Activated CD8-positive, alpha-beta T cell treated with anti-CD3 and anti-CD28 coated beads, Interleukin-2, amount 10 ng/mL, durations not matched to agents 7 days and 5 days (primary cell): ENCODE measurements at regions not wholly inside any gene's neighbourhood (a gene's known extent, or its start where the extent isn't known, plus 50 kb on each side); places are given as distances from the start of the nearest gene placed in this dataset.
"Not testable (repeated sequence)": the region's sequence is repeated elsewhere in the genome, so short reads cannot be mapped to it uniquely, and the experiment has no call there.

ENCODE experiments used
- ATAC-seq: fragments of 150-1000 bp; cut with Tn5 transposase; one replicate; pipeline ENCODE4 v1.10.0; 2021; ENCODE audit warnings: moderate library complexity
- CTCF ChIA-PET: fragments of 350-600 bp; sonication (Branson Sonifier 250); formaldehyde crosslinking; loops from one replicate; lab custom pipeline; 2021; ENCODE audit warnings: antibody characterized with exemption; lab: Charles Lee
- POLR2A ChIA-PET: fragments of 350-600 bp; sonication (Branson Sonifier 250); formaldehyde crosslinking; loops from one replicate; lab custom pipeline; 2021; ENCODE audit warnings: antibody characterized with exemption; lab: Charles Lee
- DNase-seq: peaks from one replicate; pipeline ENCODE4 v3.0.0-alpha.2; 2020
- H3K27ac Mint-ChIP-seq: one replicate; pipeline ENCODE4 v1.8.0; 2021; ENCODE audit warnings: mild to moderate bottlenecking, mixed read lengths
- H3K27me3 Mint-ChIP-seq: one replicate; pipeline ENCODE4 v1.8.0; 2021; ENCODE audit warnings: low read depth, mixed read lengths
- H3K36me3 Mint-ChIP-seq: one replicate; pipeline ENCODE4 v1.8.0; 2021; ENCODE audit warnings: low read depth, mixed read lengths
- H3K4me1 Mint-ChIP-seq: one replicate; pipeline ENCODE4 v1.8.0; 2021; ENCODE audit warnings: low read depth, mixed read lengths
- H3K4me3 Mint-ChIP-seq: one replicate; pipeline ENCODE4 v1.8.0; 2021; ENCODE audit warnings: mild to moderate bottlenecking, mixed read lengths
- H3K9me3 Mint-ChIP-seq: one replicate; pipeline ENCODE4 v1.8.0; 2022; ENCODE audit warnings: mixed read lengths; ENCODE audit not compliant: insufficient read depth

DNA sequence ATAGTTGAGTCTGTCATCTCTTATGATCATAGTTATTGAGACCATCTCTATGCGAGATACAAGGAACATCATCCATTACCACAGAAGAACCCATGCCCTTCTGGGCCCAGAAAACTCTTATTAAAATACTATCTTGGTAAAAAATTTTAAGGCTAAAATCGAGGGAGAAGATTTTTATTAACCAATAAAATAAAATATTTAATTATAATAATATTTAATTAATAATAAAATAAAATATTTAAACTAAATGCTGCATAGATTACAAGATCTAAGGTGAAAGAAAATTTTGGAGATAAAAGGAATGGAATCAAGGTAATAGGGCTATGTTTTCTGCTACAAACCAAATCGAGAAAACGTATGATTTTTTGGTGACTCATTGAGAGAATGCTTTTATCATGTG, 540.2 kb downstream of the KCNH5 start:
- ATAC-seq (no peak), DNase-seq (no peak)
- Mint-ChIP-seq H3K9me3 (peaks cover 3% of the 10 kb centered on the region), H3K27ac (no peak overlapping the region), H3K4me3 (no peak overlapping the region), H3K4me1 (no peaks in the 10 kb centered on the region), H3K36me3 (no peaks in the 10 kb centered on the region), H3K27me3 (no peaks in the 10 kb centered on the region)
- ChIA-PET CTCF (no interaction called here), POLR2A (no interaction called here)

GRCh38 chr14:62521309-62521708, 523.9 kb downstream of the KCNH5 start:
- H3K4me1 Mint-ChIP-seq, POLR2A ChIA-PET, ATAC-seq, H3K4me3 Mint-ChIP-seq, H3K36me3 Mint-ChIP-seq, DNase-seq, CTCF ChIA-PET, H3K27ac Mint-ChIP-seq, H3K27me3 Mint-ChIP-seq: not testable (repeated sequence)
- H3K9me3 Mint-ChIP-seq, result peaks cover 12% of the 10 kb centered on the region

DNA sequence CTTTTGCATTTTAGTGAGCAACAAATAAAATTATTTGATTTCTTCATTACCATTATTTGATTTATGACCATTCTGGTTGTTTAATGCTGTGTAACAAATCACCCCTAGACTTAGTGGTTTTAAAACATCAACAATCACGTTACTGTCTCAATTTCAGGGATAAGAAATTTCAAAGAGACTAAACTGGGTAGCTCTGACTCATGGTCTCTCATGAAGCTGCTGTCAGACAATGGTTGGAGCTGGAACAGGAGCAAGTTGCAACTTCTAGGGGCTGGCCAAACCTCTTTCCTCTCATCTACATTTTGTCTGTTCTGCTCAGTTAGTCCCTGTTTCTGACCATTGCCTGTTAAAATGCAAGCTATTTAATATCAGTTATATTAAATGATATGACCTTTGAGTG, 517.0 kb downstream of the KCNH5 start:
- no peaks in the 10 kb centered on the region for H3K36me3 Mint-ChIP-seq
- DNase-seq (no peak), ATAC-seq (no peak)
- POLR2A ChIA-PET, result no interaction called here
- no peak overlapping the region for H3K4me3 Mint-ChIP-seq
- no peaks in the 10 kb centered on the region for H3K27me3 Mint-ChIP-seq
- H3K9me3 Mint-ChIP-seq, result peaks cover 4% of the 10 kb centered on the region
- H3K27ac Mint-ChIP-seq, result no peak overlapping the region
- CTCF ChIA-PET, result no interaction called here
- H3K4me1 Mint-ChIP-seq, result no peaks in the 10 kb centered on the region

DNA sequence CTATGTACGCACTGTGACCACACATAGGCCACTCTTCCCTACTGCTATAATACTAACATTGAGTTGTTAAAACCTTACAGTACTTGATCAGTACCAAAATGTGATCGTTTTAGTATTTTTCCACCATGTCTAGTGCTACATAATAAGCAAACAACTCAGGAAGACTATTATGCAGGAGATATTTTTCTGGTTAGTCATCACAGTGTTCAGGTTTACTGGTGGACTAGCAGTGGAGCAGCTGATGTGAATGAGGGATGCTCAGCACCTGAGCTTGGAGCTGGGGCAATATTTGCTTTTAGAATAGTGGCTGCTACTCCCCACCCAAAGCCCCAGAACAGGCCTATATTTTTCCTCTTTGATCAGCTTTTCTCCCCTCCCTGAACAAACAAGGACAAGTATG, 513.1 kb downstream of the KCNH5 start:
- Mint-ChIP-seq H3K36me3 (no peaks in the 10 kb centered on the region), H3K4me1 (no peaks in the 10 kb centered on the region), H3K27me3 (no peaks in the 10 kb centered on the region), H3K4me3 (no peak overlapping the region), H3K27ac (no peak overlapping the region), H3K9me3 (peaks cover 9% of the 10 kb centered on the region)
- no peak for DNase-seq
- ChIA-PET POLR2A (no interaction called here), CTCF (no interaction called here)
- ATAC-seq, result no peak

- ATAC-seq (no peak), DNase-seq (no peak)
- ChIA-PET CTCF (no interaction called here), POLR2A (no interaction called here)
- H3K4me1 Mint-ChIP-seq, result no peaks in the 10 kb centered on the region
- no peak overlapping the region for H3K27ac Mint-ChIP-seq
- peaks cover 27% of the 10 kb centered on the region for H3K9me3 Mint-ChIP-seq
- no peaks in the 10 kb centered on the region for H3K27me3 Mint-ChIP-seq
- no peak overlapping the region for H3K4me3 Mint-ChIP-seq
- H3K36me3 Mint-ChIP-seq, result no peaks in the 10 kb centered on the region
These were observed 498.3 kb downstream of the KCNH5 start for GRCh38 chr14:62546862-62547474.

DNA sequence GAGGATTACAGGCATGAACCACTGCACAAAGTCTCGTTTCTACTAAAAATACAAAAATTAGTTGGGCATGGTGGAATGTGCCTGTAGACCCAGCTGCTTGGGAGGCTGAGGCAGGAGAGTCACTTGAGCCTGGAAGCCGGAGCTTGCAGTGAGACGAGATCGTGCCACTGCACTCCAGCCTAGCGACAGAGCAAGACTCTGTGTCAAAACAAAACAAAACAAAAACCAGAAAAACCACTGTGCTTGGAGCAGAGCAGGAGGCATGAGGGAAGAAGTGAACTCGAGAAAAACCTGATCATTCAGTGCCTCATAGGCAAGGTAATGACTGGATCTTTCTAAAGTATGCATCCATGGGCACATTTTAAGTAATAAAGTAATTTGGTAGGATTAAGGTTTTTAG, 487.8 kb downstream of the KCNH5 start:
- CTCF ChIA-PET, result no interaction called here
- no peaks in the 10 kb centered on the region for H3K4me1 Mint-ChIP-seq
- ATAC-seq (no peak), DNase-seq (no peak)
- H3K27ac Mint-ChIP-seq, result no peak overlapping the region
- POLR2A ChIA-PET, result no interaction called here
- no peaks in the 10 kb centered on the region for H3K36me3 Mint-ChIP-seq
- no peak overlapping the region for H3K4me3 Mint-ChIP-seq
- no peaks in the 10 kb centered on the region for H3K9me3 Mint-ChIP-seq
- H3K27me3 Mint-ChIP-seq, result no peaks in the 10 kb centered on the region

DNA sequence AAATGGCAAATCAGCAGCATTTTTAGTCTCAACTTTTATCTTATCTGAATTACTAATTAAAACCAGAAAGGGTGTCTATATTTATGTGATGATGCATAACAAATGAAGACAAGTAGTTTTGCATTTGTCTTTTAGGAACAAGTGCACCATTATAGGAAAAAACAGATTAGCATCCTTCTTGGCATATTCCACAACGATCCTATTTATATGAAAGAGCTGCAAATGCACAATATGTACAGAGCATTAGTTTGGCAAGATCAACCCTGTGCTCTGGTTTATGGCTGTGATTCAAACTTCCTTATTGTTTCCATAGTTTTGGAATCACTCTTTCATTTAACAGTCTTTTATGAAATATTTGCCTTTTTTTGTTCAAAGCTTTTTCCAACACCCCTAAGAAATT, 486.8 kb downstream of the KCNH5 start:
- DNase-seq (no peak), ATAC-seq (no peak)
- H3K4me1 Mint-ChIP-seq, result no peaks in the 10 kb centered on the region
- CTCF ChIA-PET, result no interaction called here
- H3K27me3 Mint-ChIP-seq, result no peaks in the 10 kb centered on the region
- H3K4me3 Mint-ChIP-seq, result no peak overlapping the region
- H3K27ac Mint-ChIP-seq, result no peak overlapping the region
- no peaks in the 10 kb centered on the region for H3K36me3 Mint-ChIP-seq
- no peaks in the 10 kb centered on the region for H3K9me3 Mint-ChIP-seq
- POLR2A ChIA-PET, result no interaction called here

GRCh38 chr14:62585247-62585646, 460.0 kb downstream of the KCNH5 start:
- Mint-ChIP-seq H3K4me1 (no peaks in the 10 kb centered on the region), H3K9me3 (no peaks in the 10 kb centered on the region), H3K27ac (no peak overlapping the region), H3K4me3 (no peak overlapping the region), H3K27me3 (no peaks in the 10 kb centered on the region), H3K36me3 (no peaks in the 10 kb centered on the region)
- ChIA-PET POLR2A (no interaction called here), CTCF (no interaction called here)
- ATAC-seq, result no peak
- no peak for DNase-seq

DNA sequence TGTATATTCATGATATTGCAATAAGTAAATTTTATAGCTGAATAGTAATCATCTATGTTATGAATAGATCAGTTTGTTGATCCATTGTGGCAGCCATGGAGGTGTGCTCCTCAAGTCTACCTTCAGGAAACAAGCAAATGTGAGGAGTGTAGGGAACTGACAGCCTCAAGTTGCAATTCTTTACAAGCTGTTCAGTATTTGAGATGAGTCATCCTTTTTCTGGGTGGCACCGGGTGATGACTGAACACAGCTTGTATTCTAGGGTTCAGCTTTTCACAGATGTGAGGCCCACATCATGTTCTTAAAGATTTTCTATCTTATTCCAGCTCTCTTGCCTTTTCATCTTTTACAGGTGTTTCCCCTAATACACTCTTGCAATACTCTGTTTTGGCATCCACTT, 452.4 kb downstream of the KCNH5 start:
- Mint-ChIP-seq H3K9me3 (peaks cover 7% of the 10 kb centered on the region), H3K4me3 (no peak overlapping the region), H3K27ac (no peak overlapping the region), H3K27me3 (no peaks in the 10 kb centered on the region), H3K4me1 (no peaks in the 10 kb centered on the region), H3K36me3 (no peaks in the 10 kb centered on the region)
- POLR2A ChIA-PET, result no interaction called here
- DNase-seq, result no peak
- no peak for ATAC-seq
- CTCF ChIA-PET, result no interaction called here

- no peaks in the 10 kb centered on the region for H3K36me3 Mint-ChIP-seq
- ChIA-PET POLR2A (no interaction called here), CTCF (no interaction called here)
- no peak overlapping the region for H3K27ac Mint-ChIP-seq
- no peak overlapping the region for H3K4me3 Mint-ChIP-seq
- ATAC-seq (no peak), DNase-seq (no peak)
- no peaks in the 10 kb centered on the region for H3K4me1 Mint-ChIP-seq
- H3K27me3 Mint-ChIP-seq, result no peaks in the 10 kb centered on the region
- peaks cover 10% of the 10 kb centered on the region for H3K9me3 Mint-ChIP-seq
These were observed 448.1 kb downstream of the KCNH5 start for GRCh38 chr14:62597143-62597542.

GRCh38 chr14:62599616-62600385, 445.5 kb downstream of the KCNH5 start:
- ATAC-seq (no peak), DNase-seq (no peak)
- POLR2A ChIA-PET, result no interaction called here
- Mint-ChIP-seq H3K4me1 (no peaks in the 10 kb centered on the region), H3K9me3 (peaks cover 5% of the 10 kb centered on the region), H3K27me3 (no peaks in the 10 kb centered on the region), H3K4me3 (no peak overlapping the region), H3K36me3 (no peaks in the 10 kb centered on the region), H3K27ac (no peak overlapping the region)
- CTCF ChIA-PET, result no interaction called here

- no peak for DNase-seq
- Mint-ChIP-seq H3K9me3 (peaks cover 5% of the 10 kb centered on the region), H3K4me1 (no peaks in the 10 kb centered on the region), H3K36me3 (no peaks in the 10 kb centered on the region), H3K4me3 (no peak overlapping the region), H3K27me3 (no peaks in the 10 kb centered on the region), H3K27ac (no peak overlapping the region)
- ATAC-seq, result no peak
- CTCF ChIA-PET, result no interaction called here
- POLR2A ChIA-PET, result no interaction called here
These were observed 442.5 kb downstream of the KCNH5 start for GRCh38 chr14:62602712-62603111.

DNA sequence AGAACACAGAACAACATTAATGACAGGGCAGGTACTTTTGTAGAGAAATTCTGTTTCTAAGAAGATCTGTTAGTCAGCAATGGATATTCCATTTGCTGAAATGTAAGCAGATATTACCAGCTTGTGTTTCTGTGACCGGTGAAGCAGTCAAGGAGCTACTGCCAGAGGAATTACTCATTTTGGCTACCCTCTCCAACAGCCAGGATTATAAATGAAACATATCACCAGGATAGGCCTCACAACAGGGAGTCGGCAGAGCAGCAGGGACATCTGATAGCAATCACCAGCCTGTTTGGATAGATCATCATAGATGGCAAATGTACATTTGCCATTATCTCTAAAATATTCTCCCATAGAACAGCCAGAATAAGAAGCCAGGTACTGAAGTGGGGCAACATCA, 440.7 kb downstream of the KCNH5 start:
- ChIA-PET CTCF (no interaction called here), POLR2A (no interaction called here)
- ATAC-seq (no peak), DNase-seq (no peak)
- H3K27me3 Mint-ChIP-seq, result no peaks in the 10 kb centered on the region
- H3K4me1 Mint-ChIP-seq, result no peaks in the 10 kb centered on the region
- H3K9me3 Mint-ChIP-seq, result no peaks in the 10 kb centered on the region
- H3K27ac Mint-ChIP-seq, result no peak overlapping the region
- H3K4me3 Mint-ChIP-seq, result no peak overlapping the region
- H3K36me3 Mint-ChIP-seq, result no peaks in the 10 kb centered on the region
